GM12872 (cell line): ENCODE measurements at regions not wholly inside any gene's neighbourhood (a gene's known extent, or its start where the extent isn't known, plus 50 kb on each side); places are given as distances from the start of the nearest gene placed in this dataset.

Experiments used
- TF ChIP-seq, protein P1 (sequence below): IDR thresholded peaks from 3 replicates; pipeline ENCODE4 v1.5.1; 2011; ENCODE audit warnings: low read depth, mild to moderate bottlenecking, low read length, moderate library complexity; ENCODE audit not compliant: insufficient read depth

DNA sequence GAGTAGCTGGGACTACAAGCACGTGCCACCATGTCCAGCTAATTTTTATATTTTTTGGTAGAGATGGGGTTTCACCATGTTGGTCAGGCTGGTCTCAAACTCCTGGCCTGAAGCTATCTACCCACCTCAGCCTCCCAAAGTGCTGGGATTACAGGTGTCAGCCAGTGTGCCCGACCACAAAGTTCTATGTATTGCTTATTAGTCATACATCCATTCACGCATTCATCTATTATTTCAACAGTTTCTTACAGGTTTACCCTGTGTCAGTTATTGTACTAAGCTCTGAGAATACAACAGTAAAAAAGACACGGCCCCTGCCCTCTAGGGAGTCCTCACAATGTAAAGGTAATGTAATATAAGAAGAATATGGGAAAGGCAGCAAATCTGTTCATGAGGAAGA is 188.9 kb upstream of the BTG1 start:
- TF ChIP-seq, protein P1, sequence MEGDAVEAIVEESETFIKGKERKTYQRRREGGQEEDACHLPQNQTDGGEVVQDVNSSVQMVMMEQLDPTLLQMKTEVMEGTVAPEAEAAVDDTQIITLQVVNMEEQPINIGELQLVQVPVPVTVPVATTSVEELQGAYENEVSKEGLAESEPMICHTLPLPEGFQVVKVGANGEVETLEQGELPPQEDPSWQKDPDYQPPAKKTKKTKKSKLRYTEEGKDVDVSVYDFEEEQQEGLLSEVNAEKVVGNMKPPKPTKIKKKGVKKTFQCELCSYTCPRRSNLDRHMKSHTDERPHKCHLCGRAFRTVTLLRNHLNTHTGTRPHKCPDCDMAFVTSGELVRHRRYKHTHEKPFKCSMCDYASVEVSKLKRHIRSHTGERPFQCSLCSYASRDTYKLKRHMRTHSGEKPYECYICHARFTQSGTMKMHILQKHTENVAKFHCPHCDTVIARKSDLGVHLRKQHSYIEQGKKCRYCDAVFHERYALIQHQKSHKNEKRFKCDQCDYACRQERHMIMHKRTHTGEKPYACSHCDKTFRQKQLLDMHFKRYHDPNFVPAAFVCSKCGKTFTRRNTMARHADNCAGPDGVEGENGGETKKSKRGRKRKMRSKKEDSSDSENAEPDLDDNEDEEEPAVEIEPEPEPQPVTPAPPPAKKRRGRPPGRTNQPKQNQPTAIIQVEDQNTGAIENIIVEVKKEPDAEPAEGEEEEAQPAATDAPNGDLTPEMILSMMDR: no peak

DNA sequence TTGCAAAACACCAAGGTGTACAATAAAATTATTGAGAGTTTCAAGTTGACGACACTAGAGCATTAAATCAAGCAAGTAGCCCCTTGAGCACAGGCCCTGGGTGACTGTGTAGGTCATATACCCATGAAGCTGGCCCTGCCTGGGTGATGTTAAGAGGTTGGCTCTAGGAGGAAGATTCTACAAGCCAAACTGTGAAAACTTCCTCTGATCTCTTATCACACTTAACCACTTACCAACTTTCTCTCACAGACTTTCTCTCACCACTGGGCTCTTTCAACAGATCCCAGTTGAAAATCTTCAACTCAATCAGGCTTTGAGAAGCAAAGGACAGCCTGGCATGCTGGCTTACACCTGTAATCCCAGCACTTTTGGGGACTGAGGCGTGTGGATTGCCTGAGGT is 186.9 kb upstream of the BTG1 start:
- TF ChIP-seq, protein P1: no peak

DNA sequence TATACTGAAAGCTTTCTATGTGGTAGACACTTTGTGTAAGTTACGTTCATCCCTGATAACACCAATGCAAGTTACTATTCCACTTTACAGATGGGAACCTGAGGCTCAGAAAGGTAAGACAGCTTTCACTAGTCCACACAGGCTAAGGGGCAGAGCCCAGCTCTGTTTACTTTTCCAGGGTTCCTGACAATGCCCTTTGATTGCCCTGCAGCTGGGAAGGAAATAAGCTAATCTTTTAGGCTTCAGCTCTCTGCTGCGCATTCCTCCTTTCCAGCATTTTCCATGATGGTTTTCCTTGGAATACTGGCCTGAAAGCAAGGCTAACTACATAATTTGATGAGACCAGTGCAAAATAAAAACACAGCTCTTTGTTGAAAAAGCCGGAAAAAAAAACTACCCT is 185.7 kb upstream of the BTG1 start:
- TF ChIP-seq, protein P1: no peak

- TF ChIP-seq, protein P1: no peak
Measured at GRCh38 chr12:92330654-92331053, 185.0 kb upstream of the BTG1 start.

- TF ChIP-seq, protein P1: no peak
Measured at GRCh38 chr12:92326877-92327276, 181.2 kb upstream of the BTG1 start.

DNA sequence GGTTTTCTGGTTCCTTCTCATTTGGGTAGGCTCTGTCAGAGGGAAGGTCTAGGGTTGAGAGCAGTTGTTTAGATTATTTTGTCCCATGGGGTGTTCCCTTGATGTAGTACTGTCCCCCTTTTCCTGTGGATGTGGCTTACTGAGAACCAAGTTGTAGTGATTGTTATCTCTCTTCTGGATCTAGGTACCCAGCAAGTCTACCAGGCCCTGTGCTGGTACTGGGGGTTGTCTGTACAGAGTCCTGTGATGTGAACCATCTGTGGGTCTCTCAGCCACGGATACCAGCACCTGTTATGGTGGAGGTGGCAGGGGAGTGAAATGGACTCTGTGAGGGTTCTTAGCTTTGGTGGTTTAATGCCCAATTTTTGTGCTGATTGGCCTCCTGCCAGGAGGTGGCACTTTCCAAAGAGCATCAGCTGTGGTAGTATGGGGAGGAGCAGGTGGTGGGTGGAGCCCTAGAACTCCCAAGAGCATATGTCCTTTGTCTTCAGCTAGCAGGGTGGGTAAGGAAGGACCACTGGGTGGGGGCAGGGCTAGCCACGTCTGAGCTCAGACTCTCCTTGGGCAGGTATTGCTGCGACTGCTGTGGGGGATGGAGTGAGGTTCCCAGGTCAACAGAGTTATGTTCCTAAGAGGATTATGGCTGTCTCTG is 179.3 kb upstream of the BTG1 start:
- TF ChIP-seq, protein P1: no peak

DNA sequence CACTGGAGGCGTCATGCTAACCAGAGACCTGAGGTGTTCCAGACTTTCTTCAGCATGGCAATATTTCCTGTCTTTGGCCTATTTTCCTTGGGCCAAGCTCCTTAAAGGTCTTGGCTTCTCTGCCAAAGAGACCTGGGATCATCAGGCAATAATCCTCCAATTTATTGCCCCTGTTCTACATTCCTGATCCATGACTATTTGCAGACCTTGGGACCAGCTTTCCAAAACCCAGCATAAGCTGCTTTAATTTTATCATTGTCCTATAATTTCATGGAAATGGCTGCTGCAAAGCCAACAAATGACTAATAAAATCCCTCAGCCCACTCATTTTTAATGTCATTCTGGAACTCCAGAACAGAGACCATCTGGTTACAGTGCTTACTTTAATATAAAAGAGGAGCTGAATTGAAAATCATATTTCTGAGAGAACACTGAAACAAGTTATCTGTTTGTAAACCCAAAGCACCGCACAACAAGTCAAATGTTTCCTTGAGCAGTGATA is 166.9 kb upstream of the BTG1 start:
- TF ChIP-seq, protein P1: no peak
